ENCODE measurements at regions not wholly inside any gene's neighbourhood (a gene's known extent, or its start where the extent isn't known, plus 50 kb on each side); places are given as distances from the start of the nearest gene placed in this dataset.

DNA sequence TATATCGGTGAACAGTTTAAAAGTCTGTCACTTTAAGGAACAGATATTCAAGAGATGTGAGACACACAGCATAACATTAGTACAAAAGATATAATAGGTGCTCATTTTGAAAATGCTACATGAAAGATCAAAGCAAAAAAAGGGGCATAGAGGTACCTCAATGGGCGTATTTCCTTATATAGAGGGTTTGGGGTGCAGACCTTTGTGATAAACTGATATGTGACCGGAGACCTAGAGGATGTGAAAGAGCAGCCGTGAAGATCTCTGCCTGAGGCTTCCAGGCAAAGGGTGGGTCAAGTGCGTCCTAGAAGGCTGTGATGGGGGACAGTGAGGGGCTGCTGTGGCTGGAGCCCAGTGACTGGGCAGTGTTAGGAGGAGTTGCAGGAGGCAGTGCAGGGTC is 551.4 kb downstream of the ETS1 start:
- TF ChIP-seq, protein P1, sequence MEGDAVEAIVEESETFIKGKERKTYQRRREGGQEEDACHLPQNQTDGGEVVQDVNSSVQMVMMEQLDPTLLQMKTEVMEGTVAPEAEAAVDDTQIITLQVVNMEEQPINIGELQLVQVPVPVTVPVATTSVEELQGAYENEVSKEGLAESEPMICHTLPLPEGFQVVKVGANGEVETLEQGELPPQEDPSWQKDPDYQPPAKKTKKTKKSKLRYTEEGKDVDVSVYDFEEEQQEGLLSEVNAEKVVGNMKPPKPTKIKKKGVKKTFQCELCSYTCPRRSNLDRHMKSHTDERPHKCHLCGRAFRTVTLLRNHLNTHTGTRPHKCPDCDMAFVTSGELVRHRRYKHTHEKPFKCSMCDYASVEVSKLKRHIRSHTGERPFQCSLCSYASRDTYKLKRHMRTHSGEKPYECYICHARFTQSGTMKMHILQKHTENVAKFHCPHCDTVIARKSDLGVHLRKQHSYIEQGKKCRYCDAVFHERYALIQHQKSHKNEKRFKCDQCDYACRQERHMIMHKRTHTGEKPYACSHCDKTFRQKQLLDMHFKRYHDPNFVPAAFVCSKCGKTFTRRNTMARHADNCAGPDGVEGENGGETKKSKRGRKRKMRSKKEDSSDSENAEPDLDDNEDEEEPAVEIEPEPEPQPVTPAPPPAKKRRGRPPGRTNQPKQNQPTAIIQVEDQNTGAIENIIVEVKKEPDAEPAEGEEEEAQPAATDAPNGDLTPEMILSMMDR (IDR thresholded peaks at IDR 0.05; ENCODE audit: poor library complexity, severe bottlenecking), result no peak
- TF ChIP-seq EP300 (conservative IDR thresholded peaks at IDR 0.05; ENCODE audit: poor library complexity, severe bottlenecking) (no peak), MXI1 (conservative IDR thresholded peaks at IDR 0.05; ENCODE audit: poor library complexity, severe bottlenecking) (no peak), POLR2AphosphoS5 (IDR thresholded peaks at IDR 0.05) (no peak), RAD21 (conservative IDR thresholded peaks at IDR 0.05) (no peak), SMC3 (conservative IDR thresholded peaks at IDR 0.05; ENCODE audit: poor library complexity) (no peak), EZH2 (IDR thresholded peaks at IDR 0.05; ENCODE audit: borderline replicate concordance, insufficient read depth, low read length, poor library complexity, severe bottlenecking) (no peak), TAF1 (IDR thresholded peaks at IDR 0.05; ENCODE audit: low read depth) (no peak)
